GM11168 (cell line): ENCODE measurements at regions not wholly inside any gene's neighbourhood (a gene's known extent, or its start where the extent isn't known, plus 50 kb on each side); places are given as distances from the start of the nearest gene placed in this dataset.
"Not testable (repeated sequence)": the region's sequence is repeated elsewhere in the genome, so short reads cannot be mapped to it uniquely, and the experiment has no call there.

ENCODE experiments used
- in situ Hi-C: fragments of 300-500 bp; cut with MboI; formaldehyde crosslinking; loops from one replicate; pipeline ENCODE4 v1.12.0; 2022; ENCODE audit warnings: low sequenced_read_pairs; ENCODE audit not compliant: unreplicated experiment

DNA sequence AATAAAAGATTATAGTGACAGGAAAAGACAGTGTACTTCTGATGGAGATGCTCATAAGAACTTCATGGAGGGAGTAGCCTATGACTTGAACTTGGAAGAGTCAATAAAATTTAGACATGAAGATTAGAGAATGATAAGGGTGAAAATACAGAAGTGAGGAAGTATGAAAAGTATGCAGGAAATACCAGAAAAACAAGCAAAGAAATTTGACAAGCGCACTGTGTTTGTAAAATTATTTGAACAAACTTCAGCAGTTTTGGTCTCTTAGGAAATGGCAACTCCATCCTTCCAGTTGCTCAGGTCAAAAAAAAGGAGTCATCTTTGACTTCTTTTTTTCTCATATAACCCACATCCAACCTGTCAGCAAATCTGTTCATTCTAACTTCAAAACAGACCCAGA lies 864.0 kb upstream of the ZEB2 start:
- in situ Hi-C loops: no loop called here

DNA sequence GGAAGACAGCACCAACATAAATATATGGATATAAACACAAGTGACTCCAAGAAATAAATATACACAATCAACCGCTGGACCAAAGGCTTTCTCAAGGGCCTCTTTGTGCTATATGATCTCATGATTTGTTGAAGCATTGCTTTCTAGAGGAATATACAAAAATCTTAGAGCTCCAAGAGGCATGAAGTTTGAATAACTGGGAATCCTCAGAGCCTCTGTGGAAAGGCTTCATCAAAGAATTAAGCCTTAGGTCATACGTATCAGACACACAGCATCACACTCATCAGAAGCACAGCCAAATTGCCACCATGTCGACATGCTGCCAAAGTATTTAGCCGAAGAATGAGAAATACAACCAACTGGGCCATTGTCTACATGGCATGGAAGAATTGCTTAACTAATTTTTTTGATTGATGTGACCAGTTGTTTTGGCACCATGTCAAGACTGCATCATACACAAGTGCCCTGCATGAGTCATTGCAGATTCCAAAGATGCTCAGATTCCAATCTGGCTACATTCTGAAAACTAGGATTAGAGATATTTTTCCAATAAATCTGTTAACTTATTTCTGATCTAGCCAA lies 860.6 kb upstream of the ZEB2 start:
- in situ Hi-C loops: no loop called here

DNA sequence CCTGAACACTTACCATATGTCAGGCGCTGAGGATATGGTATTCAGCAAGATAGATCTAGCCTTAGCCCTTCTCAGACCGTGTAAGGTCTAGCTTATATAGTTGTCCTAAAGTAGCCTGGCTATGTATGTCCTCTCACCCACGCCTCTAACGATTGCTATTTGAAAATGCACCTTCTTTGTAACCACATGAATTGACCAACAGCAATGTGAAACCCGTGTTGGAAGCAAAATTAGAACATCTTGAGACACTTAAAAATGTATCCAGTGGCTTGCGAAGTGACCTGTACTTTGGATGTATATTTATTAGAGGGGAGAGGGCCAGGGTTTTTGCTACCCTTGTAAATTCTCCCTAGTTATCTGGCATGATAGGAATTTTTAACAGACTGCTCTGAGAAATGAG lies 860.0 kb upstream of the ZEB2 start:
- in situ Hi-C loops: no loop called here

- in situ Hi-C loops: no loop called here
Measured at GRCh38 chr2:145374165-145374564, 854.2 kb upstream of the ZEB2 start.

GRCh38 chr2:145367334-145367733 lies 847.4 kb upstream of the ZEB2 start:
- in situ Hi-C loops: not testable (repeated sequence)

DNA sequence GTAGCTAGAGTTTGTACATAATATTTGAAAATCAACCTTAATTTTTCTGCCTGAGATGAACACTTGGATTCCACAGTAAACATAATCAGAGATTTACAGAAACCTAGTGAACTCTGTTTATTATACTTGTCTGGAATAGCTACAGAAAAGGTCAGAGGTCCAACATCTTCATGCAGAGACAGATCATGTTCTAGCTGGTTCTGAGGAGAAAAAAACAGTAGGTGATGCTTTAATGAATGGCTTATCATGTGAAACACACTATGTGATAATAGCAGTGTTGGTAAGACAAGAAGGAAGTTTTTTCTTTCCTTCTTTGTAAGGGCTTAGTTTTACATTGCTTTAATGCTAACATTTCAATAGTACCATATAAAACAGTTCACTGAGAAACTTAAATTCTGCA lies 846.4 kb upstream of the ZEB2 start:
- in situ Hi-C loops: no loop called here

DNA sequence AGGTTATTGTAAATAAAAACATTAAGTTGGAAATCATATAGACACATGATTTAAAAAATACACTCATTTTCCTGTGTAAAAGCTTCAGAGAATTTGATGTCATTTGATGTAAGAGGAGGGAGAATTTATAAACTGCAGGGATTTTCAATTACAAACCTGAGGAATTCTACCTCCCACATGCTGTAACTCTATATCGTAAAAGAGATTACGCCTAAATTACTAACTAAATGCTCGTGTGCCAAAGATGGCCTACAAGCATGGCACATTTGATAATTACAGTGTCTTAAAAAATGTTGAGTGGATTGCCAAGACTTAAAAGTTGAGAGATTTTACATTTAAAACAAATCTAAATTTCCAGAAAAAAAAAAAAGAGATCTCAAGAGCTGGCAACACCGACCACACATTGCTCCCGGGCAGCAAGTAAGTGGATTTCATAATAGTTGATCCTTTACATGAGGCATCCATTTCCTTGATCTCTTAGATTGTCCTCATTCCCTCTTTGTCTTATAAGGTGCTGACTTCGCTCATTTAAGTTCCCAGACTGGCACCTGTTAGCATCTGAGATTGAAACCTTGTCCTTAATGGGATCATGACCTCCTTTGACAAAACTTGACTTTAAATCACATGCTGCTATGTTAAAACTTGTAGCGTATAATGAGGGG lies 840.3 kb upstream of the ZEB2 start:
- in situ Hi-C loops: no loop called here

GRCh38 chr2:145359561-145359960 lies 839.6 kb upstream of the ZEB2 start:
- in situ Hi-C loops: no loop called here

- in situ Hi-C loops: no loop called here
Measured at GRCh38 chr2:145356056-145356455, 836.1 kb upstream of the ZEB2 start.

DNA sequence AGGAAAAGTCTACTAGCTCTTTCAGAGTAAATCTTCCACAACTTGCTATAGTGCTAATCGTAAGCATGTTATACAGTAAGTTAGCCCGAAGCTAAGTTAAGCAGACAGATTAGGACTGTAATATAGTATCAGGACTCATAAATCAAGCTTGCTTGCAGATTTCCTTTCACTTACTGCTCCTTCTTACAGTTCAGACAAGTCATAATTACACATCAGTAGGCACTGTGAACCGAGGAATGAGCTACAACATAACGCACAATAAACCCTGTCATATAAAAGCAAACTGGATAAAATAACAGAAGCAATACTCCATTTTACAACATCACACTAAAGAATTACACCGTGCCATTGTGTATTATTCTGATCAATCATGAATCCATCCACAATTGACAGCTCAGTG lies 832.6 kb upstream of the ZEB2 start:
- in situ Hi-C loops: no loop called here

DNA sequence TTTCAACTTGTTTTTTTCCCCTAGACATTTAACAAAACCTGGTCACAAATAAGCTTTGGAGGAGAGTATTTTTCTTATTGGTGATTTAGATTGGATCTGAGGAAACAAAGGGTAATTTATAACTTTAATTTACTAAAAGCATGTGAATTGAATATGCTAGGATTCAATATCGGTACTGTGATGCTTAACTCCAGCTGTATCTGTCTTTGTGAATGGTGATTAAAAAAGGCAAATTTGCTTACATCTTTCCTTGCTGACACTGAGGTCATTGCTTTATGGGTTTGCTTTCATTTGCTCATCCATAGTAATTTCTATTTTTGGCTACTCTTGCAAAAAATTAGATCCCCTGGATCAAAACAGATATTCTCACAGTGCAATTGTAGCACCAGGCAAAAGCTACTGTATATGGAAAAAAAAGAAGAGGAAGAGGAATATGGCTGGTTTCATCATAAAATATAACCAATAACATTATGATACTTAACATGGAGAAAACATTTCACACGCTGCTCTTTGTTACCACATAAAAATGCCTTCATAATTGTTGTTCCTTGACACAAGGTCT lies 832.0 kb upstream of the ZEB2 start:
- in situ Hi-C loops: no loop called here

- in situ Hi-C loops: no loop called here
Measured at GRCh38 chr2:145350011-145350410, 830.1 kb upstream of the ZEB2 start.

- in situ Hi-C loops: no loop called here
Measured at GRCh38 chr2:145344076-145344724, 824.3 kb upstream of the ZEB2 start.

DNA sequence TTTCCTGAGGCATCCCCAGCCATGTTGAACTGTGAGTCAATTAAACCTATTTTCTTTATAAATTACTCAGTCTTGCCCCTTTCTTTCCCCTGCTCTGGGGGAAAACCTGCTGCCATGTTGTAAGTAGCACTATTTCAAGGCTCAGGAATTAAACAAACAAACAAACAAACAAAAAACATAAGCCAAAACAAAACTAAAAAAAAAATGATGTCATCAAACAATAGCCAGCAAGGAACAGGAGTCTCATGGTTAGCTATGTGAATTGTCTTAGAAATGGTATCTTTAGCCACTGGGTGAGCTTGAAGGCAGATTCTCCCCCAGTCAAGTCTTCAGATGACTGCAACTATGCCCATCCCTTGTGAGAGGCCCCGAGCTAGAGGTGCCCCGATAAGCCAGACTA lies 823.4 kb upstream of the ZEB2 start:
- in situ Hi-C loops: no loop called here

DNA sequence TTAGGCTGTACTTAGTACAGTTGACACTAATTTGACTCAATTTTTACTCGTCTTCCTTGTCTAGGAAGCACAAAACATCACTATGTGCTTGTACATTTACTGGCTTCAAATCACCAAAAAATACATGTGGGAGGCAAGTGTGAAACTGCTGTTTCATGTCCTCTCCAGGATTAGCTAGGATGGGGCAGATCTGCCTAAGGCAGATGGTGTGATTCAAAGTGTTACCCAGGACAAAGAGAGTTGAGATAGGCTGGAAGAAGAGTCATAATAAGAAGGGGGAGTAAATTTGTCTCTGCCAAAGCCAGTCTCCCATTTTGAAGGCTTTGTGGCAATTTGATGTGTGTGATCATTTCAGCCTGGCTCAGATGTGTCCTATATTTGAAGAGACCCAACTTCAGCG lies 821.6 kb upstream of the ZEB2 start:
- in situ Hi-C loops: no loop called here

GRCh38 chr2:145339646-145340045 lies 819.7 kb upstream of the ZEB2 start:
- in situ Hi-C loops: no loop called here

DNA sequence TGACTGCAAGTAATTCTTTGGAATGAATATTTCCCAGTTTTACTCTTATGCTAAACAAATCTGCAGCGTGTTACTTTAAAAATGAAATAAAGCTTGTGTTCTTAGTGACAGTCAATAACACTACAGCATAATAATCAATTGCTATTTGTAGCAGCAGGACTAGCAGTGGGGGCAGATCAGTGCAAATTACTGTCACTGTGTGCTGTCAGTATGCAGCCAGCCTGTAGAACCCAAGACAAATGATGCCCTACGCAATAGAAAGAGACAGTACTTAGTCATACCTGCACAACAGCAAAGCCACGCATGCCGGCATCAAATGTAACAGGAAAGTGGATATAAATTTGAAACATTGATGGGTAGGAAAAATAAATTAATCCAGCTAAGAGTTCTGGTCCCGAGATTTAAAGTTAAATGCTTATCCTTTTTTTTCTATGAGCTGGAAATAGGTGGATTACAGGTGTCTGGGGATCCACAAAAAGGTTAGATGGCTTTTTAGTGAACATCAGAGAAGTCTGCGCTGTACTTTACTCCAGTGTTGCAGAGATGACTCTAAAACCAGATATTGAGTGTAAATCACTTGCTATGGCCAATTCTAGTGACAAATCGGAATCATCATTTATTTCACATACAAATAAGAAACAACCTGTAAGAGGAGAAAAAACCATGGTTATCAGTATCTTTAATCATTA lies 812.4 kb upstream of the ZEB2 start:
- in situ Hi-C loops: no loop called here

DNA sequence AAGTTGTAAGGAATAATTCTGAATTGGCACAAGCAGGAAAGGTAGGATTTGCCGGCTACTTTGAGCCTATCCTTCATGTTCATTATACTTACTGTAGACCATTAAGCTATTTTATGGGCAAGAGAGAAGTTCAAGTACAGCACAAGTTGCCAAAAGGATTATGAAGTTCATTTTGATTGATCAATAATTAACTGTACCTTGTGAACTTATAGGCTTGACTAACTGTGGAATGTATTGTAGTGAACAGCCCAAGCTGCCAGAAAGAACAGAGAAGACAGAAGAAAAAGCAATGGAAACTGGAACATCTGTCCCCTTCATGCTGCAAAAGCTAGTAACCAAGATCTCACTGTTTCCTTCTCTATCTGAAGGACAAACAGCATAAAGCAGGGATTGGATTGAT lies 810.1 kb upstream of the ZEB2 start:
- in situ Hi-C loops: no loop called here

DNA sequence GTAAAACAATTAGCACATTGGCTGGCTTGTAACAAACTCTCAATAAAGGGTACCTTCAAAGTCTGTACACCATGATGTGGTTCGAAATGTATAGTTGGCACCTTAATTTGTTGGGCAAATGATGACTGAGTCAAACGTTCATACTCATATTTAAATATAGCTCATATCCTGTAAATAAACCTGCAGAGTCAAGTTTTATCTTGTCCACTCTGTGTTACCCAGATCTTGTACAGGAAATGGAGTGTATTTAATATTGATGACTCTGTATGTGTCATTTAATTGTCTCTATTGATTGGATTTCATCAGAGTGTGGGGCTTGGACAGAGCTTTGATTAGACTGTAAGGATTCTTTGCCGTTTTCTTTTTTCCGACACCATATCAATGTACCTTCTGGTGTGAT lies 805.6 kb upstream of the ZEB2 start:
- in situ Hi-C loops: no loop called here

DNA sequence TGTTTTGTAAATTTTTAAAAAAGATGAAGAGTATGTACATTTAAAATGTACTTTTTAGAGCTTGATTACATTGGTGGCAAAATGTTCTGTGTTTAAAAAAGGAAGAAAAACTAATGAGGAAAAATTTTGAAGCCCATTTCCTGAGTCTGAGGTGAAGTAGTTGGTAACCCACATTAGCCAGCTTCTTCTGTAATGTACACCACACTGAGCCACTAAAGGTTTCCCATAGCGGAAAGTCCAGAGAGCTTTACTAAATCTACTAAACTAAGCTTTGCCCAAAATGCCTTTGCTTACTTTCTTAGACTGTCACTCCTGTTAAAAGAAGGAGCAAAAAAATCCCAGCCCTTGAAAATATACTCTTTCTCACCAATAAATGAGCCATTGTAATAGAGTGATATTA lies 804.8 kb upstream of the ZEB2 start:
- in situ Hi-C loops: no loop called here

GRCh38 chr2:145323512-145323911 lies 803.6 kb upstream of the ZEB2 start:
- in situ Hi-C loops: no loop called here
